NCI-H187 (cell line): ENCODE measurements at regions not wholly inside any gene's neighbourhood (a gene's known extent, or its start where the extent isn't known, plus 50 kb on each side); places are given as distances from the start of the nearest gene placed in this dataset.

Experiments
- DNase-seq, 2 experiments: peaks; one replicate each; lab custom pipeline; 2025; lab: John Stamatoyannopoulos, UW

DNA sequence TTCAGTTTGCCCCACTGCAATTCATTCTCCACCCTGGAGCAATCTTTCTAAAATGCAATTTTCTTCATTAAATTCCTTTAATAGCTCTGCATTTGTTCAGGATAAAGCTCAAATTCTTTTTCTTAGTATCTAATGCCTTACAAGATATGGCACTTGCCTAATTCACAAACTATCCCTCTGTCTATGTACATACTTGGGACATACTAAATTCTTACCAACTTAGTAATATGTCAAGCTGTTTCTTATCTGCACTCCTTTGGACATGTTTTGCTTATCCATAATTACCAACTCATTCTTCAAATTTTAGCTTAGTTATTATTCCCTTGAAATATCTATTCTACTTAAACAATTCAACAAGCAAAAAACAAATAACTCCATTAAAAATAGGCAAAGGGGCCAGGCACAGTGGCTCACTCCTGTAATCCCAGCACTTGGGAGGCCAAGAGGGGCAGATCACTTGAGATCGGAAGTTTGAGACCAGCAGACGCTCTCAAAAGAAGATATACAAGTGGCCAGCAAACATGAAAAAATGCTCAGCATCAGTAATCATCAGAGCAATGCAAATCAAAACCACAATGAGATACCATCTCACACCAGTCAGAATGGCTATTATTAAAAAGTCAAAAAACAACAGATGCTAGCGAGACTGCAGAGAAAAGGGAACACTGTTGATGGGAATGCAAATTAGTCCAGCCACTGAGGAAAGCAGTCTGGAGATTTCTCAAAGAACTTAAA, 96.9 kb downstream of the FAM76B start:
- no peak for DNase-seq

DNA sequence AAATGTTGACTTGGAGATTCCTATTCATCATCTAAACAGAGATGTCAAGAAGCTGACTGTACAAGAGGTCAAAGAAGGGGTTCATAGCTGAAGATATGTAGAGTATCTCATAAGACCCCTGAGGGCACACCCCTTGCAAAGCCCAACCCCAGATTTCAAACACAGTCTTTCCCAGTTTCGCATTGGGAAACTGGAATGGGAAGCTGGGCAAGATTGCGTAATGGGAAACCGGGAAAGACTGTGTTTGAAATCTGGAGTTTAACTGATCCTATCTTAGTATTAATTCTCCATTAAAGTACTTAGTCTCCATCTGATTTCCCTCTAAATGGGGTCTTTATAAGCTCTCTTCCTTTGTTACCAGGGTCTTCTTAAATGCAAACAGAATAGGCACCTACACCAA, 99.5 kb downstream of the FAM76B start:
- no peak for DNase-seq

DNA sequence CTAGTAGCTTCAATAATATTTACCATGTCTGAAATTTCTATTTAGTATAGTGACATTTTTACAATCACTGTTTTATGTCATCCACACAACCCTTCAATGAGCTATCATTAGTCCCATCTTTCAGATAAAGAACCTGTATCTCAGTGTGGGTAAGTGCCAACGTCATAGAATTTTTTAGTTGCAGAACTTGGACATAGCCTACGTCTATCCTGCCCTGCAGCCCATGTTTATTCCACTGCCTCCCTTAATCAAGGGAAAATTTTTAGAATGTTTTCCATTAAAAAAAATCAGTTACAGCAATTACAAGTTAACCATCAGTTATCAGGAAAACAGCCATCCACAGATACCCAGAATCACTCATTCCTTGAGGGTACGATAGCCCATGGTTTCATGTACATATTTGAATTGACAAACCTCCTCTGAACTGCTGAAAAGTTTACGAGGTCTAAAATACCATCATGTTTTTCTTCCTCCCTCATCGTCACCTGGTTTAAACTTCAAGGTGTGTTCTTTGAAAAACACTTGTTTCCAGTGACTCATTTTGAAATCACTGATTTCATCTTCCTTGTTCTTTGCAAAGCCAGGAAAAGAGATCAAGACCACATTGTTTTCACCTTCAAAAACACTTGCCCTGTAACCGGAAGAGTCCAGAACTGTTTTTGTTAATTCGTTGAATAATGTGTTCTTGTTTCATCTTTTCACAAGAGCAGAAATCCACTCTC, 100.9 kb downstream of the FAM76B start:
- no peak for DNase-seq

DNA sequence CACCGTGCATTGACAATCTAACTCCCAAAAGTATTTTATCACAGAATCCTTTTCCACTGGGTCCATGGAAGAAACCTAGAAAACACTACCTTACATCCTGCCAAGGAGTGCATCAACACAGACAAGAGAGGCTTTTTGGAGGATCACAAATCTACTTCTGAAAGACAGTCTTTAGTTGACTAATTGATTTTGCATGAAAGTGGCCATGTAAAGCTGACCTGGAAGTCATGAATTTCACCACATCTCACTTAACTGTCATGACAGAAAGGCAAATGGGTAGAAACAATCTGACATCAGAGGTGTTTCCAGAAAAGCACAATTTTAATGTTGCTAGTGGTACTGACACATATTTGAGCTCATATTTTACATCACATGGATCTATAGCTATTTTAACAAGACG, 101.6 kb downstream of the FAM76B start:
- no peak for DNase-seq

DNA sequence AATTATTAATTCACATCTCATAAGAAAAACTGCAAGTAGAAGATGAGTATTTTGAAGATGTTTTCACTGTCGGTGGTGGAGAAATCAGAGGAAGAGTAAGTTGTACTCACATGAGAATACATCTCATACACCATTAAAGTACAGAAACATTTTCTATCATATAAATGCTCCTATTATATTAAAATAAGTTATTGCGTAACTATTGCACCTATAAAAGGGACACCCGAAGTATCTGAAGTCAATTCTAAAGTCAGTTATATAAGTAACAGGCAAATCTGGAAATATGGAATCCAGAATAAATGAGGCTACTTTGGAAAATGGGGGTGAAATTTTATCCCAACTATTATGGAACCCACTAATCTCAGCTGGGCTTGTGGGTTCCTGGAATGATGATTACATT, 103.3 kb downstream of the FAM76B start:
- no peak for DNase-seq

DNA sequence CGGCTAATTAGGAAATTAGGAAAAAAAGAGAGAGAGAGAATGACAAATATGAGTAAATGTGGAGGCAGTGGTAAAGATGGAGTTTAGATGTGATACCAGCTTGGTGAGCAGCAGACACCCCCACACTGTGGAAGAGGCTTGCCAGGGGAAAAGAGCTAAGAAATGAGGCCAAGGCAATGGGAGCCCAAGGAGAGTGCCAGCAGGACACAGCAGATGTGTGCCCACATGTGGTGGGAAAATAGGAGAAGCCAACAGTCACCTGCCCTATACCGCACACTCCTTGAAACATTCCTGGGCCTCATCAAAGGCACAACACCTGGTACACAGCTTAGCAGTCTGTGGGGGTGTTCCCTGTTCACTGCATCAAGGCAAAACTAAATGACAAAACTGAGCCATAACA, 104.9 kb downstream of the FAM76B start:
- DNase-seq: no peak

DNA sequence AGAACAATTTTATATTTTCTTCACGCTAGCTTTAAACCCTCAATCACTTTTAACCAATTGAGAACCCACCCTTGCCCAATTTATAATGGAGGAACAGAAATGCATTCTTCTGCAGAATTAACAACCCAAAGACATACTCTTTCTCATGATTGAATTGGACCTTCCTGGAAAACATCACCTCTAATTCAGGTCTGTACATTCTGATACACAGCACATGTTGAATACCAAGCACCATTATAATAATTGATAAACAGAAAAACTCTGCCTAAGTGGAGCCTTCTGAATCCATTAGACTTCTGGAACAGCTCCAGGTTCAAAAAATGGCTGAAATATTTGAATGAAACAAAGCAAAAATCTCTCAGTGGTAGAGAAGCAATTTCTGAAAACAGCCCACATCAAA, 105.4 kb downstream of the FAM76B start:
- DNase-seq: no peak

DNA sequence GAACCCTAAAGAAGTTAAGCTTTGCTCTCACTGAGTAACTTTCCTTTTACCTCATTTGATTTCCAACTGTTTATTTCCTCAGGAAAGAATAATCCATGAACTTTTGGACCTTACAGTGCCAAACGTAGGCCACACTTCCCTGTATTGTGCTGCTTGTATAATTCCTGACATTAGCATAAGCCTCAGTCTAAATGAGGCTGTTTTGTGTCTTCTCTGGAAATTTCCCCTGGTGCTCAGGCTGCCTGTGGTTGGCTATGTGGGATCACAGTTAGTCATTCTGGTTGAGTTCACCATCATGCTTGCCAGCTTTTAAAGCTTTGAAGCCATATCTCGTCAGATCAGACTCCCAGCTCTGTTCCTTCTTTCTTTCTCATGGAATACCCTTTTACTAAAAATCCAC, 107.0 kb downstream of the FAM76B start:
- DNase-seq: no peak

DNA sequence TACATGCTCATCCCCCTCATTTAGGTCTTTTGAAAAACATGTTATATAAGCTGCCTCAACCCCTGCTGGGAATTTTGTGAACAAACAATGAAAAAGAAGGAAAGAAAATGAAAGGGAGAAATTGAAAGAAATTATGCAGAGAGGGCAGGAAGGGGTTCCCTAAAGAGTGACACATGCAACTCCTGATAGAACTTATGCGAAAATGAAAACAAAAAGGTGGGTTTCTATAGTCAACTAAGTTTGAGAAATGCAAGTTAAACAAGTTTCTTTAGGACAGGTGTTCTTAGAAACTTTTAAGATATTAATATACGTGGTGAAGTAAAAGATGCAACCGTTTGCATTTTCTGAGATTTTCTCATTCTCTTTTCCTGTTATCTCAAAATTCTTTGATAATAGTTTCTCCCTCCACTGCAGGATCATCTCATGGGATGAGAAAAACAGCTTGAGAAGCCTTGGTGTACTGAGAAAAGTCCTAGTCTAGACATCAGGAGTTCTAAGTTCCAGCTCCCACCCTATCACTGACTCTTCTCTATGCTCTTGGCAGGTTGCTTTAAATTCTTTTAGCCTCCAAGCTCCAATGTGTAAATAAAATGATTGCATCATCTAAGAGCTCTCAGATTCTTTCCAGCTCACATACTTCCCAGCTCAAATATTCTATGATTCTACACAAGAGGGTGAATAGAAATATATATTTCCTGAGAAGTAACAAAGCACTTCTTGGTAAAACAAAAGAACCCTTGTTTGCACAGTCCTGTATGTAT, 109.2 kb downstream of the FAM76B start:
- DNase-seq: no peak

DNA sequence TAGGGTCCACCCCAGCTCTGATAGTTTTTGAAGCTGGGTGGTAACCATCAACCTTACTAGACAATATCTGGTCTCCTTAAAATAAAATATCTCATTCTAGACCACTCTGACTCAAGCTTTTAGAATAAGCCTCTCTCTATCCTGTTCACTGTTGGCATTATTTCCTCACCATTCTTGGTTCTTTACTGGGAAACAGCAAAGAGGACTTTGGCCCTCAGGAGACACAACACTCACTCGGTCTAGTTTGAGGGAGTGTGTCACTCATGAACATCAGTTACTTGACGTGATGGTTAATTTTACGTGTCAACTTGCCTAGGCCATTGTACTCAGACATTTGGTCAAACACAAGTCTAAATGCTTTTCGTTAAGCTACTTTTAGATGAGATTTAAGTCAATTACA, 110.6 kb downstream of the FAM76B start:
- no peak for DNase-seq

DNA sequence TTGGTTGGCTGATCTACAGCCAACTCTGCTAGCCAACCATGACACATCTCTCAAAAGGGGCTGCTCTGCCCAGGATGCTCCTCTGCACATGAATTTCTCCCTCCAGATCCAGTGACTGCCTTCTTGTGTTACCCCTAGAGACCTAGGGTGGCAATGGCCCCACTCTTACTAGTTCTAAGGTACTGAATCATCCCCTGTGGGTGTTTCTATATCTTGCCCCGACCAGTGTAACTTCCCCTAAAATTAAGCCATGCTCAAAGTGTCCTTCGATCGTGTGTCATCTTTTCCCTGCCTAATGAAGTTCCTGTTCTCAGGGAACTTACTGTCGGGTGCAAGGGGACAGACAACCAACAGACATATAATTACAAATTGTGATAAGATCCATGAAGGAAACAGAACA, 113.3 kb downstream of the FAM76B start:
- DNase-seq: no peak

DNA sequence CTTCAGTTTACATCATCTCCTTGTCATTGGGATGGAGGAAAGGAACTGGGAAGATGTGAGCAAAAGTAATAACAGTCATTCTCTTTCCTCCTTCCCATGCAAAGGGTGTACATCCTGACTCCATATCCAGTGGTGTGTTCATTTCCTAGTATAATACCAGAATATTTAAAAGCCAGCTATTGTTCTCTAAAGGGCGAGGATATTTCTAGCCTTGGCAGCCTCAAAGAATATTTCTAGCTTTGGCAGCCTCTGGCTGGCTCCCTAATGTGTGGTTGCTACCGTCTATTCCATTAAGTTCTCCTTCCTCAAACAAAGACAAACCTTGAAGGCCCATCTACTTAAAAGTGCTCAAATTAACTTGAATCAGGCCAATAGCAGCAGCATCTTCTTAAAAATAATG, 114.0 kb downstream of the FAM76B start:
- no peak for DNase-seq

DNA sequence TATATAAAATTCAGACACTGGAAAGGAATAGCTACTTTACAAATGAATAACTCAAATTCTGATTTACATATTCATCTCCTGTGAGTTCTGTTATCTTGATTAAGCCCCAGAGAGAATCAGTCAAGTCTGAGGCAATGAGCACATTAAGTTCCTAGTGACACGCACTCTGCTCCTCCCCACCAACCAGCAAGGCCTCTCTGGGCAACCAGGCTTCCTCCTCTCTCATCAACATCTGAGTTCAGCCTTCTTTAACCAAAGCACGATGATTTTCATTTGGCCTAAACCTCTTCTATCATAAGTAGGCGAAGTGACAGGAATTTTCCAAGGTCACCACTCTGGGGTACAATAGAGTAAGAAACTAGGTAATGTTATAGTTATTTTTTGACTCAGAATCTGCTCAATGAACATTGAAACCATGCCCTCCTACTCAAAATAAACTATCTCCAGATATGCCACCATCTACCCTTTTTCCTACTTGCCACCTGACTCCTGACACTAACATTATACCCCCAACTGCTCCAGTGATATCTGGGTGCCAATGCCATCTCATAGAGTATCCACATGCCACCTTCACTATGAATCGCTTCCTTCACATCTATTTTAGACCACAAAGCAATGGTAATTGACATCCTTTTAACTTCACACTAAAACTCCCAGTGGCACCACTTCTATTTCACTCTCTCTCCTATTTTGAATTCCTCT, 114.8 kb downstream of the FAM76B start:
- DNase-seq: no peak

DNA sequence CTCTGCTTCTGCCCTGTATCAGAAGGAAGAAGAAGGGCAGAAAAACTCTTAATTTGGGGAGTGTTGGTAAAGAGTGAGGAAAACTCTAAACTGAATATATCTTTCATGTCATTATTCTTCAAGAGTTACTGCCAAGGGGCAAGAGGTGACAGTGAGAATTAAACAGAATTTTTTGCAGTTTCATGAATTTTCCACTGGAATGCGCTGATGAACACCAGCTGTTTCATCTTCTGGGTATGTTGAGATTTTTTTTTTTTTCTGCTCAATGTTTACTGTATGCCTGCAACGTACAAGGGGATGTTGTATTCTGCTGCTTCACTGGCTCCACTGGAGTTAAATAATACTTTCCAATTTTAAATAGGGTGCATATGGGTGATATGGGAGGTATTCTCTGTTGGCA, 117.8 kb downstream of the FAM76B start:
- DNase-seq: no peak

DNA sequence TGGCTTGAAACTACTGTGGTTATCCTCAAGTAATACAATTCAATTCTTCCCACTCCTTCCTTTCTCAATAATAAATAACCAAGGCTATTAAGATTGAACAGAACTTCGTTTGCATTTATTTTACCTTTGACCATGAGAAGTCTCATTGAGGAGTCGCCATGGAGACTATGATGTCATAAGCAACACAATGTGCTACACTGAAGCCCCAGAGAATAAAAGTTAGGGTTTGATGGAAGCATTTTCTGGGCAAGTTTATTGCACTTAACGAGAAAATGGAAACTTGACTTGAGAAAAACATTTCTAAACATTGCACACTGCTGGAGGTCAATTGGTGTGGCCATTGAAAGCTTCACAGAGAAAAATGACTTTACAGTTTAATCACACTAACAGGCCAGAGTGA, 121.5 kb downstream of the FAM76B start:
- no peak for DNase-seq

DNA sequence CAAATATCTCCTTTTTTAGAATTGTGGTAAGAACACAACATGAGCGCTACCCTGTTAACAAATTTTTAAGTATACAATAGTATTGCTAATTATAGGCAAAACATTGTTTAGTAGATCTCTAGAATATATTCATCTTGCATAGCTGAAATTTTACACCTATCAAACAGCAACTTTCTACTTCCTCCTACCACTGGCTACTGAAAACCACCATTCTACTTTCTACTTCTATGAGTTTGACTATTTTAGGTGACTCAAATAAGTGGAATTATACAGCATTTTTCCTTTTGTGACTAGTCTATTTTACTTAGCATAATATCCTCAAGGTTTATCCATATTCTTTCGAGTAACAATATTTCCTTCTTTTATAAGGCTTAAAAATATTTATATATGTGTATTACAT, 128.4 kb downstream of the FAM76B start:
- no peak for DNase-seq

DNA sequence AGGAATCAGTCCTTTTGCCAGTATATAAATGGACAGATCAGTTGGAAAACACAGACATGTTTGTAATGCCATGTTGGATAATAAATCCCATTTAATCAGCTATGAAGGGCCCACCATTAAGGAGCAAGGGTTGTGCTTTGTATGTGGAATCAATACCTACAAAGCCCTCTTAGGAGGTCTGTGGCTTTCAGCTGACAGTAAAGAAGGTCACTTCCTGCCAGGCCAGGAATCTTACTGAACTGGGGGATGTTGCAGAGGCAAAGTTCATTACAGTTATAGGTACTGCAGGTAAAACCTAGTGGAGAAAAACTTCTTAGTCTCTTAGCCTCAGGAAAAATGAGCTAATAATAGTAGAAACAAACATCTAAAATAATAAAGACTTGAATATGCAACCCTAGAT, 129.5 kb downstream of the FAM76B start:
- no peak for DNase-seq

DNA sequence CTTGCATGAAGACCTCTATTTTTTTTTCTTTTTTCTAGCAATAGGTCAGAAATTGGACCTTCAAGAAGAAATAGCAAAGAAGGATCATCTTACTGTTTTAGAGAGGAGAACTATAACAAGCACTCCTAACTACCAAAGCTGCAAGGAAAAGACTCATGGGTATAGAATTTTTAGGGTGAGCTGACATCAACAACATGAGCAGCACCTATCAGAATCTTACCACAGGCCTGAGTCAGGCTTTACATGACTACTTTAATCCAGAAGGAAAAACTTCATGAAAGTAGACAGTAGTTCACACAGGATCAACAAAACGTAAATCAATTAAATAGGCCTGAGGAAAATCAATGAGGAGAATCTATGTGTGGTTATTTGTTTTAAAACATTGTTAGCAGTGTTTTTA, 130.5 kb downstream of the FAM76B start:
- no peak for DNase-seq

DNA sequence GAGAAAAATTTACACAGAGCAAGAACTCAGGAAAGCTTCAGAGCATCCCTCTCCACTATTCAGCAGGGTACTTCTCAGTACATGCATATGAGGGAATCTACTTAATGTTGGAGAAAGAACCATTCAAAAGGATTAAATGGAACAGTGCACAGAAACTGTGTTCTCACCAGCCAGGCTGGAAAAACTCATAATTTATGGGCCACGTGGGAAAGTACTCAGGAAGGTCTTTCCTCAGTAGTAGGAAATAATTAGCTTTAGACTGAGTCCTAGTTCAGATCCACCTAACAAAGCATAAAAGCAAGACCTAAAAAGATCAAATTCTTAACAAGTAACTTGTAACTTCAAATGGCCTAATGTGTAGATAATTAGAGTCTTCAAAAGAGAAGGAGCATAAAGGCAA, 134.0 kb downstream of the FAM76B start:
- DNase-seq: no peak

DNA sequence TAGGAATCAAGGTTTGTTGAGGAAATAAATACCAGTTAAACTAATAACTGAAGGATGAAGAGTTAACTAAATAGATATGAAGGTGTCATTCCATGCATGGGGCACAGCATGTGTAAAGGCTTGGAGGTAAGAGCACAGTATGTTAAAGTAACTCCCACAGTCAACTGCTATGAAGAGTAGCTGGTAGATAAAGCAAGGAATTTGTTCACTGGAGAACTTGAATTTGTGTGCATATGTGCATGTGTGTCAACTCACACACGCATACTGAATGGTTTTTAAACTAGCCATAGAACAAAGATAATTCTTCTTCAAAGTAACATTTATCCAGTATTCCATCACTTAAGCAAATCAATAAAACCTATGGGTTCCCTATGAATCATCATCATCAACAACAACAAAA, 135.9 kb downstream of the FAM76B start:
- DNase-seq: no peak

DNA sequence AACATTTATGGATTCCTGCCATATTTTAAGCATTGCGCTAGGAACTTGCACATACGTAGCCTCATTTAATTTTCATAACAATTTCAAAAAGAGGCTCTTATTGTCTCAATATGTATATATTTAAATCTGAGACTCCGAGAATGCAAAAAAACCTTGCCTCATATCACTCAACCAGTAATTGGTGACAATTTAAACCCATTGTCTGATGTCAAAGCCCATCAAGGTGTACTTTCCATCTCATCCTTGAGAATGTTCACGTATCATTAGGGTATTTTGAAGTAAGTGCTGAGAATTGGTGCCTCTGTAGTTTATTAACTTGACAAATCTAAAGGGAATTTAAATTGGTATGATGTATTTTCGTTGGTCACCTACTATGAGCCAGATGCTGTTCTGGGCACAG, 136.5 kb downstream of the FAM76B start:
- DNase-seq: no peak

DNA sequence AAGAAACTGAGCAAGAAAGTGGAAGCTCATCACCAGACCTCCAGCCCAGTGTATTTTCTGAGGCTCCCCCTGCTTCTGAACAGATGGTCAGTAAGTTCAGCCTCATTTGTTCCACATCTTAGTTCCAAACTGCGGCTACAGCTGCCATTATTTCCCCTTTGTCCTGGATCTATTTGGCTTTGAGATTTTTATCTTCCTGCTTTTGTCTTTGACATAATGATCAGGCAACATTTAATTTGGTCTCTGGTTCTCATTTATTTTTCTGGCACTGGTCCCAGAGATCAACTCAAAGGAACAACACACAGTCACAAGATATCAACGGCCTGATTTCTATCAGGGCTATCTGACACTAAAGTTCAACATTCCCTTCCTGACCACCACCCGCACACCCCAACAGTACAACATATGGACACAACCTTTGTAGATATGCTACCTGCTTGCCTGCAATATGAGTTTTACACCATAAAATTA, 137.5 kb downstream of the FAM76B start:
- DNase-seq: no peak
